ENCODE measurements at regions not wholly inside any gene's neighbourhood (a gene's known extent, or its start where the extent isn't known, plus 50 kb on each side); places are given as distances from the start of the nearest gene placed in this dataset.
"Not testable (repeated sequence)": the region's sequence is repeated elsewhere in the genome, so short reads cannot be mapped to it uniquely, and the experiment has no call there.

DNA sequence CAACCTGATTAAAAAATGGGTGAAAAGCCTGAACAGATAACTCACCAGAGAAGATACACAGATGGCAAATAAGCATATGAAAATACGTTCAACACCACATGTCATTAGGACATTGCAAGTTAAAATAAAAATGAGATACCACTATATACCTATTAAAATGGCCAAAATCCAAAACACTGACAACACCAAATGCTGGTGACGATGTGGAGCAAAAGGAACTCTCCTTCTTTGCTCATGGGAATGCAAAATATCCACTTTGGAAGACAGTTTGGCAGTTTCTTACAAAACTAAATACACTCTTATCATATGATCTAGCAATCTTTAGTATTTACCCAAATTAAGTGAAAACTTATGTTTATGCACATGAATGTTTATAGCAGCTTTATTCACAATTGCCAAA lies 100.5 kb upstream of the ARID1B start:
- no peak overlapping the region for H3K27ac ChIP-seq (ENCODE audit: low read length)
- H3K27me3 ChIP-seq (ENCODE audit: insufficient read depth, low read depth, low read length), result no peaks in the 10 kb centered on the region
- H3K9me3 ChIP-seq (ENCODE audit: low read length), result peaks cover 5% of the 10 kb centered on the region
- no peaks in the 10 kb centered on the region for H3F3A ChIP-seq (ENCODE audit: insufficient read depth, low read length, poor library complexity, severe bottlenecking)
- TF ChIP-seq RAD21 (conservative IDR thresholded peaks at IDR 0.05) (no peak), TAF1 (IDR thresholded peaks at IDR 0.05; ENCODE audit: low read depth) (no peak), EP300 (conservative IDR thresholded peaks at IDR 0.05; ENCODE audit: poor library complexity, severe bottlenecking) (no peak), SMC3 (conservative IDR thresholded peaks at IDR 0.05; ENCODE audit: poor library complexity) (no peak), MXI1 (conservative IDR thresholded peaks at IDR 0.05; ENCODE audit: poor library complexity, severe bottlenecking) (no peak), POLR2AphosphoS5 (IDR thresholded peaks at IDR 0.05) (no peak), EZH2 (IDR thresholded peaks at IDR 0.05; ENCODE audit: borderline replicate concordance, insufficient read depth, low read length, poor library complexity, severe bottlenecking) (no peak)
- TF ChIP-seq, protein P1, sequence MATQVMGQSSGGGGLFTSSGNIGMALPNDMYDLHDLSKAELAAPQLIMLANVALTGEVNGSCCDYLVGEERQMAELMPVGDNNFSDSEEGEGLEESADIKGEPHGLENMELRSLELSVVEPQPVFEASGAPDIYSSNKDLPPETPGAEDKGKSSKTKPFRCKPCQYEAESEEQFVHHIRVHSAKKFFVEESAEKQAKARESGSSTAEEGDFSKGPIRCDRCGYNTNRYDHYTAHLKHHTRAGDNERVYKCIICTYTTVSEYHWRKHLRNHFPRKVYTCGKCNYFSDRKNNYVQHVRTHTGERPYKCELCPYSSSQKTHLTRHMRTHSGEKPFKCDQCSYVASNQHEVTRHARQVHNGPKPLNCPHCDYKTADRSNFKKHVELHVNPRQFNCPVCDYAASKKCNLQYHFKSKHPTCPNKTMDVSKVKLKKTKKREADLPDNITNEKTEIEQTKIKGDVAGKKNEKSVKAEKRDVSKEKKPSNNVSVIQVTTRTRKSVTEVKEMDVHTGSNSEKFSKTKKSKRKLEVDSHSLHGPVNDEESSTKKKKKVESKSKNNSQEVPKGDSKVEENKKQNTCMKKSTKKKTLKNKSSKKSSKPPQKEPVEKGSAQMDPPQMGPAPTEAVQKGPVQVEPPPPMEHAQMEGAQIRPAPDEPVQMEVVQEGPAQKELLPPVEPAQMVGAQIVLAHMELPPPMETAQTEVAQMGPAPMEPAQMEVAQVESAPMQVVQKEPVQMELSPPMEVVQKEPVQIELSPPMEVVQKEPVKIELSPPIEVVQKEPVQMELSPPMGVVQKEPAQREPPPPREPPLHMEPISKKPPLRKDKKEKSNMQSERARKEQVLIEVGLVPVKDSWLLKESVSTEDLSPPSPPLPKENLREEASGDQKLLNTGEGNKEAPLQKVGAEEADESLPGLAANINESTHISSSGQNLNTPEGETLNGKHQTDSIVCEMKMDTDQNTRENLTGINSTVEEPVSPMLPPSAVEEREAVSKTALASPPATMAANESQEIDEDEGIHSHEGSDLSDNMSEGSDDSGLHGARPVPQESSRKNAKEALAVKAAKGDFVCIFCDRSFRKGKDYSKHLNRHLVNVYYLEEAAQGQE (IDR thresholded peaks at IDR 0.05; ENCODE audit: borderline replicate concordance), result no peak
- TF ChIP-seq, protein P2, sequence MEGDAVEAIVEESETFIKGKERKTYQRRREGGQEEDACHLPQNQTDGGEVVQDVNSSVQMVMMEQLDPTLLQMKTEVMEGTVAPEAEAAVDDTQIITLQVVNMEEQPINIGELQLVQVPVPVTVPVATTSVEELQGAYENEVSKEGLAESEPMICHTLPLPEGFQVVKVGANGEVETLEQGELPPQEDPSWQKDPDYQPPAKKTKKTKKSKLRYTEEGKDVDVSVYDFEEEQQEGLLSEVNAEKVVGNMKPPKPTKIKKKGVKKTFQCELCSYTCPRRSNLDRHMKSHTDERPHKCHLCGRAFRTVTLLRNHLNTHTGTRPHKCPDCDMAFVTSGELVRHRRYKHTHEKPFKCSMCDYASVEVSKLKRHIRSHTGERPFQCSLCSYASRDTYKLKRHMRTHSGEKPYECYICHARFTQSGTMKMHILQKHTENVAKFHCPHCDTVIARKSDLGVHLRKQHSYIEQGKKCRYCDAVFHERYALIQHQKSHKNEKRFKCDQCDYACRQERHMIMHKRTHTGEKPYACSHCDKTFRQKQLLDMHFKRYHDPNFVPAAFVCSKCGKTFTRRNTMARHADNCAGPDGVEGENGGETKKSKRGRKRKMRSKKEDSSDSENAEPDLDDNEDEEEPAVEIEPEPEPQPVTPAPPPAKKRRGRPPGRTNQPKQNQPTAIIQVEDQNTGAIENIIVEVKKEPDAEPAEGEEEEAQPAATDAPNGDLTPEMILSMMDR (IDR thresholded peaks at IDR 0.05; ENCODE audit: poor library complexity, severe bottlenecking), result no peak
- H3K9ac ChIP-seq (ENCODE audit: low read length), result no peak overlapping the region
- no peaks in the 10 kb centered on the region for H4K20me1 ChIP-seq (ENCODE audit: insufficient read depth)
- H3K79me2 ChIP-seq (replicated peaks; ENCODE audit: insufficient read depth, low read length), result no peaks in the 10 kb centered on the region
- H3K36me3 ChIP-seq (ENCODE audit: insufficient read depth, low read length), result no peaks in the 10 kb centered on the region
- no peak overlapping the region for H2AFZ ChIP-seq (ENCODE audit: low read depth, low read length)
- no peak overlapping the region for H3K4me2 ChIP-seq (ENCODE audit: low read length)
- H3K9me2 ChIP-seq (ENCODE audit: insufficient read depth, low read length), result no peaks in the 10 kb centered on the region
- no peak overlapping the region for H3K4me3 ChIP-seq (ENCODE audit: low read length)

GRCh38 chr6:156674197-156674596 lies 103.0 kb upstream of the ARID1B start:
- Histone ChIP-seq H3F3A (ENCODE audit: insufficient read depth, low read length, poor library complexity, severe bottlenecking) (no peaks in the 10 kb centered on the region), H3K4me2 (ENCODE audit: low read length) (no peak overlapping the region), H3K36me3 (ENCODE audit: insufficient read depth, low read length) (no peaks in the 10 kb centered on the region), H3K79me2 (replicated peaks; ENCODE audit: insufficient read depth, low read length) (no peaks in the 10 kb centered on the region), H3K4me3 (ENCODE audit: low read length) (no peak overlapping the region), H2AFZ (ENCODE audit: low read depth, low read length) (no peak overlapping the region), H3K9me2 (ENCODE audit: insufficient read depth, low read length) (no peaks in the 10 kb centered on the region), H3K9me3 (ENCODE audit: low read length) (peaks cover 5% of the 10 kb centered on the region), H3K27ac (ENCODE audit: low read length) (no peak overlapping the region), H3K27me3 (ENCODE audit: insufficient read depth, low read depth, low read length) (no peaks in the 10 kb centered on the region), H4K20me1 (ENCODE audit: insufficient read depth) (no peaks in the 10 kb centered on the region), H3K9ac (ENCODE audit: low read length) (no peak overlapping the region)
- TF ChIP-seq SMC3 (conservative IDR thresholded peaks at IDR 0.05; ENCODE audit: poor library complexity) (no peak), POLR2AphosphoS5 (IDR thresholded peaks at IDR 0.05) (no peak), EZH2 (IDR thresholded peaks at IDR 0.05; ENCODE audit: borderline replicate concordance, insufficient read depth, low read length, poor library complexity, severe bottlenecking) (no peak), RAD21 (conservative IDR thresholded peaks at IDR 0.05) (no peak), TAF1 (IDR thresholded peaks at IDR 0.05; ENCODE audit: low read depth) (no peak), MXI1 (conservative IDR thresholded peaks at IDR 0.05; ENCODE audit: poor library complexity, severe bottlenecking) (no peak), EP300 (conservative IDR thresholded peaks at IDR 0.05; ENCODE audit: poor library complexity, severe bottlenecking) (no peak)
- TF ChIP-seq, protein P2 (IDR thresholded peaks at IDR 0.05; ENCODE audit: poor library complexity, severe bottlenecking), result no peak
- TF ChIP-seq, protein P1 (IDR thresholded peaks at IDR 0.05; ENCODE audit: borderline replicate concordance), result no peak

DNA sequence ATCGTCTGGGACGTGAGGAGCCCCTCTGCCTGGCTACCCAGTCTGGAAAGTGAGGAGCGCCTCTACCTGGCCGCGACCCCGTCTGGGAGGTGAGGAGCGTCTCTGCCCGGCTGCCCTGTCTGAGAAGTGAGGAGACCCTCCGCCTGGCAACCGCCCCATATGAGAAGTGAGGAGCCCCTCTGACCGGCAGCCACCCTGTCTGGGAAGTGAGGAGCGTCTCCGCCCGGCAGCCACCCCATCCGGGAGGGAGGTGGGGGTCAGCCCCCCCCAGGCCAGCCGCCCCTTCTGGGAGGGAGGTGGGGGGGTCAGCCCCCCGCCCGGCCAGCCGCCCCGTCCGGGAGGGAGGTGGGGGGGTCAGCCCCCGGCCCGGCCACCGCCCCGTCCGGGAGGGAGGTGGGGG lies 107.1 kb upstream of the ARID1B start:
- H3K27ac ChIP-seq (ENCODE audit: low read length); H3K4me2 ChIP-seq (ENCODE audit: low read length); H3K79me2 ChIP-seq (replicated peaks; ENCODE audit: insufficient read depth, low read length); H3K9me3 ChIP-seq (ENCODE audit: low read length); H2AFZ ChIP-seq (ENCODE audit: low read depth, low read length); H3K9ac ChIP-seq (ENCODE audit: low read length); H3K36me3 ChIP-seq (ENCODE audit: insufficient read depth, low read length); H3K4me3 ChIP-seq (ENCODE audit: low read length); H3F3A ChIP-seq (ENCODE audit: insufficient read depth, low read length, poor library complexity, severe bottlenecking); H3K27me3 ChIP-seq (ENCODE audit: insufficient read depth, low read depth, low read length); H3K9me2 ChIP-seq (ENCODE audit: insufficient read depth, low read length); H4K20me1 ChIP-seq (ENCODE audit: insufficient read depth): not testable (repeated sequence)

Data from neural cell (in vitro differentiated cells).